Adrenal gland (tissue), 5 donors: ENCODE measurements at regions not wholly inside any gene's neighbourhood (a gene's known extent, or its start where the extent isn't known, plus 50 kb on each side); places are given as distances from the start of the nearest gene placed in this dataset.

Source experiments
- CTCF ChIP-seq, 6 experiments: fragments of 450-650 bp in 4 of 6; fragments of 200-600 bp in 2 of 6; sonication (generic) in 1 of 6; IDR thresholded peaks; 1 replicate in 5 of 6; 2 replicates in 1 of 6; pipeline versions ENCODE4 v1.5.1 to v1.8.0; 2016 to 2021; ENCODE audit warnings: antibody characterized with exemption in 6 of 6, mild to moderate bottlenecking in 2 of 6, moderate library complexity in 1 of 6
- POLR2A ChIP-seq, 2 donors: fragments of 450-650 bp; IDR thresholded peaks; one replicate each; pipeline ENCODE4 v1.6.1; 2017; ENCODE audit warnings: antibody characterized with exemption in 2 of 2, mild to moderate bottlenecking in 2 of 2, moderate library complexity in 1 of 2
- donor health status: DM: no; HTN: no; CAD: no.

- no peak for TF ChIP-seq CTCF (IDR thresholded peaks at IDR 0.05)
- no peak for TF ChIP-seq POLR2A (IDR thresholded peaks at IDR 0.05)
Observed at GRCh38 chr2:215535741-215536140, 99.9 kb upstream of the FN1 start.
